ENCODE measurements at regions not wholly inside any gene's neighbourhood (a gene's known extent, or its start where the extent isn't known, plus 50 kb on each side); places are given as distances from the start of the nearest gene placed in this dataset.
"Not testable (repeated sequence)": the region's sequence is repeated elsewhere in the genome, so short reads cannot be mapped to it uniquely, and the experiment has no call there.

DNA sequence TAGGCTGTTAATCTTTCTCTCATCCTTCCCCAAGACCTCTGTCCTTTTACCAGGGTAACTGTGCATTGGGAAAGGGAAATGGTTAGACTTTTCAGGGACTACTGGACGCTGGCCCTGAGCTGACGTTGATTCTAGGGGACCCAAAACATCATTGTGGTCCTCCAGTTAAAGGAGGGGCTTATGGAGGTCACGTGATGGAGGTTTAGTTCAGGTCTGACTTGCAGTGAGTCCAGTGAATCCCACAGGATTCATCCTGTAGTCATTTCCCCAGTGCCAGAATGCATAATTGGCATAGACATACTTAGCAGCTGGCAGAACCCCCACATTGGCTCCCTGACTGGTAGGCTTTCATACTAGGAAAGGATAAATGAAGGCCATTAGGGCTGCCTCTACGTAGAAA lies 246.3 kb downstream of the KCNE4 start:
- DNase-seq = not testable (repeated sequence)

GRCh38 chr2:223300326-223300725 lies 248.3 kb downstream of the KCNE4 start:
- no peak for DNase-seq

- no peak for DNase-seq
Measured at GRCh38 chr2:223306371-223306770, 254.4 kb downstream of the KCNE4 start.

DNA sequence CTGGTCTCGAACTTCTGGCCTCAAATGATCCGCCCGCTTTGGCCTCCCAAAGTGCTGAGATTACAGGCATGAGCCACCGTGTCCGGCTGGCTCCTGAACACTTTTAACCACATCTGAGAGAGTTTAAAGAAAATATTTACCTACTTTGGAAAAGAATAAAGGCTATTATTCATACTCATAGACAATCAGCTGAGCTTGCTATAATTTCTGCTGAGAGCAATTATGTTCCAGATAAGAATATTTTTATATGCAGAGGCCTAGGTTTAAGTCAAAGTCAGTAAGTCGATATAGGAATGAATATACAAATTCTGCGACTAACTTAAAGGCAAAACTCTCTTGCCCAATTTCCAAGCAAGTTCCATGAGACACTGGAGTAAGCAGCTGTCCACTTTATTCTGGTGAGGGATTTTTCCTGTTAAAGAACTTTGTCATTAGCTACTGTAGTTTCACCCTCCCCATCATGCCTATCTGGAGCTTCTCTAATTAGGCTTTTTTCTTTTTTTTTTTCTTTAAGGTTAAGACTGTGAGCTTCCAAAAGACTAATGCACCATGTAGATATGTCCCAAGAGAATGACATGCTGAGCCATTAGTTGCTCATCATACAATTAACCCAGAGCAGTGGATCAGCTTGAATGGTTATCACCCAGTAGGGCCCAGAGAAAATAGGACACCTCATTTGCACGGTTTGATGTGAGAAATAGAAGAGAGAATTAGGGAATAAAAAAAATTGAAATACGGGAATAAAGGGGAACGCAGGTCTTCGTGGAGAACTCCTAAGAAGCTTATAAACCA lies 260.1 kb downstream of the KCNE4 start:
- no peak for DNase-seq

- DNase-seq = no peak
Measured at GRCh38 chr2:223313101-223313500, 261.1 kb downstream of the KCNE4 start.

DNA sequence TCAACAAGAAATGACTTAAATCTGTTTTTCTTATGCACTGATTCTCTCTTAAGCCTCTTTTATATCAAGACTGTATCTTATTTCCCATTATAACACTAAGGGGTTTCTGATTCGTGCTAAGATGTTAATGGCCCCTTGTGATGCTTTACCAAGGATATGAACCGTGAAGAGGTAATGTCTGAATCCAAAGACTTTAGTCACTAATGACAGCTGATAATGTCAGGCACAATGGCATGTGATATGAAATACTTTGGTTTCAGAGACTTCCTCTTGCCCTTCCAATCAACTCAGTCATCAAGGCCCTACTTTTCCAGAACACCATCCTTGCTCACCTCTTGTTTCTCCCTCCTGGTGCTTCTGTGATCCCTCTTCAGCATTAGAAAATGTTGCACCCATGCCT lies 262.8 kb downstream of the KCNE4 start:
- no peak for DNase-seq

DNA sequence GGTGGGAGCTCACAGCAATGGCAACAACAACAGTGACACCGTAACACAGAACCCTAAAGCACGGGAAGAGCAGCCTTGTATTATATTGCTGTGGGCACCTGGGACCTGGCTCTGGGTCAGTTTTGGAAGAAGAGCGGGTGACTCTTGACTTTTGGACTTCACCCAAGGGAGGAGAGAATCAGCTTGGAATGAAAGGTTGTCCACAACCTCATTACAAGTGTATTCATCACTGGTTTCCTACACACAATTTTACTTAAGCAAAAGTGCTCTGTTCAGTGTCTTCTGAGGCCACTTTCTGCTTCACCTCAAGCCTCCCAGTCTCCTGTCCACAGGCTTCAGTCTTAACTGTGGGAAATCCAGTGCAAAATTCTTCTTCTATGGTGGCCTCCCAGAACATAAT lies 263.8 kb downstream of the KCNE4 start:
- no peak for DNase-seq

- DNase-seq = no peak
Measured at GRCh38 chr2:223316342-223316741, 264.4 kb downstream of the KCNE4 start.

GRCh38 chr2:223319601-223320000 lies 267.6 kb downstream of the KCNE4 start:
- DNase-seq = no peak

- DNase-seq = no peak
Measured at GRCh38 chr2:223324402-223324801, 272.4 kb downstream of the KCNE4 start.

DNA sequence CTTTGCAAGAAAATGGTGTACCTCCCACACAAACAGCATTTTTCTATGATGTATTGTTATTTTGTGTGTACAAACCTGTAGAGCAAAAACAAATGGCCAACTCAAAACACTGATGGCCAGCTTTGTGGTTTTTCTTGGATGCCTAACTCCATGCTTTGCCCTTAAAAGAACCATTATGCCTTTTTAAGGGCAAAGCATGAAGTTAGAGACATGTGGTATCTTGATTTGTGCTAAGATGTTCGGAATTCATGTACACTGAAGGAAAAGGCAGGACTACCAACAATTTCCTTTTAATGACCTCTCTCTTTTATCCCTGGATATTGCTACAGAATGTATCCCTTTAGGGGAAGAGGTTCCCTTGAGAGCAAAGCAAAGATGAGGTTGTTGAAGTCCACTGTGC lies 273.6 kb downstream of the SCG2 start:
- no peak for DNase-seq

GRCh38 chr2:223330747-223331146 lies 271.4 kb downstream of the SCG2 start:
- not testable (repeated sequence) for DNase-seq

GRCh38 chr2:223338016-223338415 lies 264.1 kb downstream of the SCG2 start:
- DNase-seq = no peak

- DNase-seq = no peak
Measured at GRCh38 chr2:223357076-223357475, 245.1 kb downstream of the SCG2 start.

- no peak for DNase-seq
Measured at GRCh38 chr2:223363085-223363484, 239.1 kb downstream of the SCG2 start.

GRCh38 chr2:223365158-223365679 lies 236.9 kb downstream of the SCG2 start:
- no peak for DNase-seq

- DNase-seq = no peak
Measured at GRCh38 chr2:223366566-223366965, 235.6 kb downstream of the SCG2 start.

- no peak for DNase-seq
Measured at GRCh38 chr2:223368481-223368880, 233.7 kb downstream of the SCG2 start.

DNA sequence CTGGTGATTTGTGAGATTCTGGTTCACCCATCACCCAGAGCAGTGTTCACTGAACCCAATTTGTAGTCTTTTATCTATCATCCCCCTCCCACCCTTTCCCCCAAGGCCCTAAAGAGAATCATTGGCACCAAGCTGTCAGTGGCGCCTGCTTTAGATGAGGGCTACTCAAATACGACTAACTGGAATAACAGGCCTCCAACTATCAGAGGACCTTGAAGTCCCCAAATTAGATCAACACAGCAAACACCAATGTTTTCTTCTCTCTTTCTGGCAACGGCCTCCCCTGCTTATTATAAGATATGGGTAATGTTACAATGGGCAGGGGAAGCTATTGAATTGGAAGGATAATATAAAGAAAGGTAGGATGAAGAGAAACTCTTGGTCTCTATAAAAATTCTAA lies 232.3 kb downstream of the SCG2 start:
- DNase-seq = no peak

DNA sequence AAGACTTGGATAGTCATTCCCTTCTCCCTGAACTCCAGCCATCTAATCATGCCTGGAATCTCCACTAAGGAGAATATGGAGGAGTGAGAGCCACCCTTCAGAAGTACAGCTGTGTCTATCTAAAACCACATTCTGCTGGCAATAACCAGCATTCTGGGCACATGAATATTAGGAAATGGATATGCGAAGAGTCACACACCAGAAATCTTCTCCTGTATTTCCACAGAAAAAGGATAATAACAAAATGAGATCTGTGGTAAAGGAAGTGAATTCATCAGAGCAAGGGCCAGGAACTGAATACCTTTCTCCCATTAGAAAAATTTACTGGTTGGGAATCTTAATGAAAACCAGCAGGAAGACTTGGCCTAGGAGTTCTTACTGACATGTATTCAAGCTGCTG lies 218.8 kb downstream of the SCG2 start:
- DNase-seq = no peak

GRCh38 chr2:223386189-223386588 lies 216.0 kb downstream of the SCG2 start:
- no peak for DNase-seq

DNA sequence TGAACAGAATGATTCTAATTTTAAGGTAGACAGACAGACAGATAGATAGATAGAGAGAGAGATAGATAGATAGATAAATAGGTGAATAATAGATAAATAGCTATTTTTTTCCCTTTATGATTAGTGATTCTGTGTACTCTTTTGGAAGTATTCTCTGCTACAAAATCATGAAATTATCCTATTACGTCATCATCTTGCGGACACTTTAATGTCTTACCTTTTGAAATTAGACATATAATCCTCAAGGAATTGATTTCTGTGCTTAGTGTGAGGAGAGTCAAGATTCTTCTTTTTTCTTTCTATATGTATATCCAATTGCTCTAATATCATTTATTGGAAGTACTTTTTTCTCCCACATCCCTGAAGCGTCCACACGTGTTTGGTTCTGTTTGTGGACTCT lies 215.2 kb downstream of the SCG2 start:
- DNase-seq = no peak

DNA sequence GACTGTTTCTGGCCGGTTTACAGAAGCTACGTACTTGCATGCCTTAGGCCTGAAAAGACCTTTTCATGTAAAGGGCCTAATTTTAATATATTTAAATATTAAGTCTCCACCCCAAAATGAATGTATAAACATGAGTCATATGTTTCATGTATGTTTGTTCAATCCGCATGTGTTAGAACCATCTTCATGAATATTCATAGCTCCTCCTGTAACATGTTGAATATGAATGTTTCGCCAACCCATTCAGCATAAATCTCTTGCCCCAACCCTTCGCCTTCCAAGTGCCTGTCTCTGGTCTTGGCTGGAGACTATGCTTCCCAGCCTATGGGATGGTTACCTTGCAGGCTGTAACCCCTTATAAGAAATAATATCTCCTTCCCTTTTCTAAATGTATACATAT lies 212.5 kb downstream of the SCG2 start:
- DNase-seq = no peak

DNA sequence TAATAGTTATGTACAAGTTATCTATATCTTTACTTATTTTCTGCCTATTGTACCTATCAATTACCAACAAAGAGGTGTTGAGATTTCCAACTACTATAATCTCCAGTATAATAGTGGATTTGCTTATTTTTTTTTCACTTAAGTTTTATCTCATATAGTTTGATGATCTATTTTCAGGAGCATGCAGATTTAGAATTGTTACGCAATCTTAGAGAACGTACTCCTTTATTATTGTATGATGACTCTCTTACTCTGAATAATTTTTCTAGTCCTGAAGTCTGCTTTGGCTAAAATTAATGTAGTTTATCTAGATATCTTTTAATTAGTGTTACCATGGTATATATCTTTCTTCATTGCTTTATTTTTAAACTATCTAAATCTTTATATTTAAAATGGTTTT lies 205.2 kb downstream of the SCG2 start:
- DNase-seq = no peak

GRCh38 chr2:223399357-223399957 lies 202.7 kb downstream of the SCG2 start:
- no peak for DNase-seq
